ENCODE measurements at regions not wholly inside any gene's neighbourhood (a gene's known extent, or its start where the extent isn't known, plus 50 kb on each side); places are given as distances from the start of the nearest gene placed in this dataset.

DNA sequence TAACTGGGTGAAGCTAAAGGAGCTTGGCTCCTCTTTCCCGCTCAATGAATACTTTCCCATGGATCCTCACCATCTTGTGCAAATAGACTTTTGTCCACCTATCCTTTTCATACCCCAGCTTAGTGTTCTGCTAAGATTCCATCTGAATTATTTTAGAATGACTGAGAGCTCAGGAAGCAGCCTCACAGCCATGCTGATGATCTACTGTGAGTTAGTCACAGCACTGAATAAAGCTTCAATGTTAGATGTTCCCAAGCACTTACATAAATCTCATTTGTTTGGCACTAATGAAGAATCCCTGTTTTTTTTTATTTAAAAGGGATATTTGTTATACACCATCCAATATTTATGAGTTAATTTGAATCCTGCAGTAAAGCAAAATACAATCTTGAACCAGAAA lies 317.6 kb upstream of the TRPC7 start:
- TF ChIP-seq EZH2phosphoT487 (IDR thresholded peaks at IDR 0.05; ENCODE audit: insufficient read depth, low read depth), result no peak
- TF ChIP-seq EZH2 (IDR thresholded peaks at IDR 0.05; ENCODE audit: insufficient read depth, poor library complexity, severe bottlenecking), result no peak
